Spleen (tissue), 7 donors: ENCODE measurements at regions not wholly inside any gene's neighbourhood (a gene's known extent, or its start where the extent isn't known, plus 50 kb on each side); places are given as distances from the start of the nearest gene placed in this dataset.

Experiments used
- POLR2A ChIP-seq, 3 donors: fragments of 450-650 bp; IDR thresholded peaks; one replicate each; pipeline ENCODE4 v1.5.1; 2017; ENCODE audit warnings: antibody characterized with exemption in 3 of 3, mild to moderate bottlenecking in 1 of 3
- TF ChIP-seq, protein P1 (sequence below), 11 experiments: fragments of 200-600 bp in 7 of 11; fragments of 450-650 bp in 4 of 11; sonication (generic) in 4 of 11; IDR thresholded peaks in 8 of 11; conservative IDR thresholded peaks in 3 of 11; 1 replicate in 7 of 11; 2 replicates in 4 of 11; pipeline versions ENCODE4 v1.4.0 to v1.8.0; 2016 to 2021; ENCODE audit warnings: antibody characterized with exemption in 11 of 11, inconsistent platforms in 4 of 11, mild to moderate bottlenecking in 1 of 11
- donor health status: DM: no; HTN: no; CAD: no; lungs with moderate emphysema.
- donor health status: DM: no; HTN: no; CAD: no.
- donor health status: DM: no; HTN: no; CAD: no.

DNA sequence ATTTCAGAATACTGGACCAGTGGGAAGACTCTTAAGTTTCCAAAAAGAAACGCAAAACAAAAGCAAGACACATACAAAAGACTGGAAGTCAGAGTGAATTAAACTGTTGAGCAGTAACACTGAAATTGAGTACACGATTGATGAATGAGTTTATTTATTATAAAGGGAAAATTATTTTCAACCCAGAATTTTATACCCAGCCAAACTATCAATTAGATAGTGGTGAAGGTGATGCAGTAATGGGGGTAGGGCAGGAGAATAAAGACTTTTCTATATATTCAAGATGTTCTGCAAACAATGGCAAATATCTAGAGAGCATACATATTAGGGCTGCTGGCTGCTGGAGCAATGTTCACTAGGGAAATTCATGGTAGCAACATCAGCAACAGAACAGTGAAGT is 143.7 kb upstream of the NPVF start:
- TF ChIP-seq POLR2A (IDR thresholded peaks at IDR 0.05) = no peak
- TF ChIP-seq, protein P1, sequence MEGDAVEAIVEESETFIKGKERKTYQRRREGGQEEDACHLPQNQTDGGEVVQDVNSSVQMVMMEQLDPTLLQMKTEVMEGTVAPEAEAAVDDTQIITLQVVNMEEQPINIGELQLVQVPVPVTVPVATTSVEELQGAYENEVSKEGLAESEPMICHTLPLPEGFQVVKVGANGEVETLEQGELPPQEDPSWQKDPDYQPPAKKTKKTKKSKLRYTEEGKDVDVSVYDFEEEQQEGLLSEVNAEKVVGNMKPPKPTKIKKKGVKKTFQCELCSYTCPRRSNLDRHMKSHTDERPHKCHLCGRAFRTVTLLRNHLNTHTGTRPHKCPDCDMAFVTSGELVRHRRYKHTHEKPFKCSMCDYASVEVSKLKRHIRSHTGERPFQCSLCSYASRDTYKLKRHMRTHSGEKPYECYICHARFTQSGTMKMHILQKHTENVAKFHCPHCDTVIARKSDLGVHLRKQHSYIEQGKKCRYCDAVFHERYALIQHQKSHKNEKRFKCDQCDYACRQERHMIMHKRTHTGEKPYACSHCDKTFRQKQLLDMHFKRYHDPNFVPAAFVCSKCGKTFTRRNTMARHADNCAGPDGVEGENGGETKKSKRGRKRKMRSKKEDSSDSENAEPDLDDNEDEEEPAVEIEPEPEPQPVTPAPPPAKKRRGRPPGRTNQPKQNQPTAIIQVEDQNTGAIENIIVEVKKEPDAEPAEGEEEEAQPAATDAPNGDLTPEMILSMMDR (IDR thresholded peaks at IDR 0.05 in 8 of 11, conservative IDR thresholded peaks at IDR 0.05 in 3 of 11) = no peak
